H1 (cell line): ENCODE measurements at regions not wholly inside any gene's neighbourhood (a gene's known extent, or its start where the extent isn't known, plus 50 kb on each side); places are given as distances from the start of the nearest gene placed in this dataset.

Experiments used
- BRCA1 ChIP-seq: IDR thresholded peaks from 2 replicates; pipeline ENCODE4 v1.6.1; 2012; ENCODE audit warnings: low read depth, low read length, improper control_type of control experiment
- CHD7 ChIP-seq: fragments of 300-600 bp; sonication (generic); IDR thresholded peaks from 2 replicates; pipeline ENCODE4 v1.7.1; 2012; ENCODE audit warnings: low read length, moderate library complexity, mild to moderate bottlenecking, inconsistent platforms; ENCODE audit not compliant: insufficient replicate concordance
- FOSL1 ChIP-seq: IDR thresholded peaks from 2 replicates; pipeline ENCODE4 v1.6.1; 2011; ENCODE audit warnings: mild to moderate bottlenecking, low read depth, low read length, moderate library complexity; ENCODE audit not compliant: insufficient read depth
- KDM4A ChIP-seq: IDR thresholded peaks from one replicate; pipeline ENCODE4 v1.7.1; 2012; ENCODE audit warnings: low read depth, mild to moderate bottlenecking, moderate library complexity, low read length, inconsistent platforms; ENCODE audit not compliant: severe bottlenecking
- RBBP5 ChIP-seq: IDR thresholded peaks from 2 replicates; pipeline ENCODE4 v1.7.1; 2012; ENCODE audit warnings: low read depth, mild to moderate bottlenecking, inconsistent platforms, low read length, moderate library complexity, borderline replicate concordance
- SRF ChIP-seq: IDR thresholded peaks from 2 replicates; pipeline ENCODE4 v1.6.1; 2011; ENCODE audit warnings: mild to moderate bottlenecking, low read depth, low read length, moderate library complexity
- TF ChIP-seq, protein P1 (sequence below), 3 experiments: IDR thresholded peaks; 1 replicate in 2 of 3; 2 replicates in 1 of 3; pipeline versions ENCODE4 v1.5.1 to v1.6.1; 2011; ENCODE audit warnings: low read length in 3 of 3, mild to moderate bottlenecking in 3 of 3, inconsistent platforms in 2 of 3, low read depth in 1 of 3, moderate library complexity in 1 of 3; ENCODE audit not compliant: insufficient read depth in 1 of 3; ENCODE audit errors: control extremely low read depth in 1 of 3

GRCh38 chr5:142421621-142422397 is 97.0 kb upstream of the SPRY4 start (continued):
- TF ChIP-seq CHD7 (no peak), BRCA1 (no peak), KDM4A (no peak), FOSL1 (no peak), RBBP5 (no peak), SRF (no peak)
- TF ChIP-seq, protein P1, sequence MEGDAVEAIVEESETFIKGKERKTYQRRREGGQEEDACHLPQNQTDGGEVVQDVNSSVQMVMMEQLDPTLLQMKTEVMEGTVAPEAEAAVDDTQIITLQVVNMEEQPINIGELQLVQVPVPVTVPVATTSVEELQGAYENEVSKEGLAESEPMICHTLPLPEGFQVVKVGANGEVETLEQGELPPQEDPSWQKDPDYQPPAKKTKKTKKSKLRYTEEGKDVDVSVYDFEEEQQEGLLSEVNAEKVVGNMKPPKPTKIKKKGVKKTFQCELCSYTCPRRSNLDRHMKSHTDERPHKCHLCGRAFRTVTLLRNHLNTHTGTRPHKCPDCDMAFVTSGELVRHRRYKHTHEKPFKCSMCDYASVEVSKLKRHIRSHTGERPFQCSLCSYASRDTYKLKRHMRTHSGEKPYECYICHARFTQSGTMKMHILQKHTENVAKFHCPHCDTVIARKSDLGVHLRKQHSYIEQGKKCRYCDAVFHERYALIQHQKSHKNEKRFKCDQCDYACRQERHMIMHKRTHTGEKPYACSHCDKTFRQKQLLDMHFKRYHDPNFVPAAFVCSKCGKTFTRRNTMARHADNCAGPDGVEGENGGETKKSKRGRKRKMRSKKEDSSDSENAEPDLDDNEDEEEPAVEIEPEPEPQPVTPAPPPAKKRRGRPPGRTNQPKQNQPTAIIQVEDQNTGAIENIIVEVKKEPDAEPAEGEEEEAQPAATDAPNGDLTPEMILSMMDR (IDR thresholded peaks at IDR 0.05; ENCODE audit: control extremely low read depth in 1 of 3, insufficient read depth in 1 of 3, low read depth in 1 of 3, low read length in 3 of 3) = no peak
